ENCODE measurements at regions not wholly inside any gene's neighbourhood (a gene's known extent, or its start where the extent isn't known, plus 50 kb on each side); places are given as distances from the start of the nearest gene placed in this dataset.
A peak's percentile ranks its signal among the peaks of the same experiment; 100 is the strongest.
"Not testable (repeated sequence)": the region's sequence is repeated elsewhere in the genome, so short reads cannot be mapped to it uniquely, and the experiment has no call there.

DNA sequence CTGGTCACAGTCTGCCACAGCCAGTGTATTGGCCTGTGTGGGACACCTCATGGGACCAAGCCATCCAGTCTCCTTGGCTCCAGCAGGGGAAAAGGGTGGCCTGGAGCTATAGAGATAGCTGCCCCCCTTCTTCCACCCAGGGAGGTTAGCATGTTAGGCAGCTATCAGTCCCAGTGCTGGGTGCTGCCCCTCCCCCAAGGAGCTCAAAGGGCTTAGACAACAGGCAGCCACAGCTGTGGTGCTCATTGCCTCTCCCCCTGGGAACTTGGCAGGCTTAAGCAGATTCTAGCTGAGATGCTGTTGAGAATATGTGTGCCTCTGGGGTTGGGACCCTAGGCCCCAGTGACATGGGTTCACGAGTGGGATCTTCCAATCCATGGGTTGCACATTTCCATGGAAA lies 226.0 kb upstream of the PTGER4 start:
- no peak for DNase-seq (ENCODE audit: low spot score)

DNA sequence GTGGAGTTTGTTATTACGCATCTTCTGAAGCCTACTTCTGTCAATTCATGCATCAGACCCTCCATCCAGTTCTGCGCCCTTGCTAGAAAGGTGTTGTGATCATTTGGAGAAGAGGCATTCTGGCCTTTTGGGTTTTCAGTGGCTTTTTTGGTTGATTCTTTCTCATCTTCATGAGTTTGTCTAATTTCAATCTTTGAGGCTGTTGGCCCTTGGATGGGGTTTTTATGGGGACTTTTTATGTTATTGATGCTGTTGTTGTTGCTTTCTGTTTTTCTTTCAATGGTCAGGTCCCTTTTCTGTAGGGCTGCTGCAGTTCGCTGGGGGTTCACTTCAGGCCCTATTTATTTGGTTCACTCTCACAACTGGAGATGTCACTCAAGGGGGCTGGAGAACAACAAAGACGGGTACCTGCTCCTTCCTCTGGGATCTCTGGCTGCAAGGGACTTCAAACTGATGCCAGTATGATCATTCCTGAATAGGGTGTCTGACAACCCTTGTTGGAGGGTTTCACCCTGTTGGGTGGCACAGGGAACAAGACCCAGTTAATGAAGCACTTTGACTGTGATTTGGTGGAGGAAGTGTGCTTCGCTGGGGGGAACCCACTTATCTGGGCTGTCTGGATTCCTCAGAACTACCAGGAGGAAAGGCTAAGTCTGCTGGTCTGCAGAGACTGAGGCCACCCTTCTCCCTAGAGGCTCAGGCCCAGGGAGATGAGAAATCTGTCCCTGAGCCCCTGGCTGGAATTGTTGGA lies 226.7 kb upstream of the PTGER4 start:
- DNase-seq (ENCODE audit: low spot score) = no peak

DNA sequence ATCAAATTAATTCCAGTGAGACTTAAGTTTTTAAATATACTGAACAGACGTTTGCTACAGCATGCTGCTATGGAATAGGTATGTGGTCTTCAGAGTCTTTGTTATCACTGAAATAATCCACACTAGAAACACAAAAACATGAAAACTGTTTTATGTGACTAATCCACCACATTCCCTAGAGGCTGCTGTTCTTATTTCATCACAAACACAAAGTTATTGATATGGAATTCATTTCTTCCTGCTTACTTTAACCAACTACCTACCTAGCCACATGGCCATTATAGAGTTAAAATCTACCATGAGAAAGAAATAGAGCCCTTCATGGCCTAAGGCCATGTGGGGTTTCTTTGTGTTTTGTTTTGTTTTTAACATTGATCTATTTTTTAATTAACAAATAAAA lies 232.3 kb upstream of the PTGER4 start:
- DNase-seq (ENCODE audit: low spot score) = no peak

DNA sequence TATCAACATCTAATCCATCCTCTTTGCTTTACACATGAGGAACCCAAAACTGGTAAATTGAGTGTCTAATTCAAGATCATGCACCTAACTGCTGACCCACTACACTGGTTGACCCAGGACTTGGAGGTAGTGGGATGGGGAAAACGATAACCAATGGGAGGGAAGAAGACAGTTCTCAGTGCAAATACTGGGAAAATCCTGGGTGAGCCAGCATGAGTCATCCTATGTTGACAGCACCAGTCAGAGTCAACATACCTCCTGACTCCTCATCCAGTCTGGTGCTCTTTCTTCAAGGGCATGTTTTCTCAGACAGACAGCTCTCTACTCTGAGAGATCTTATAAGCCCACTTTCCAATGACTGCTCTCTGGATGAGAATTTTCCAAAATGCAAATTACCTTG lies 232.8 kb upstream of the PTGER4 start:
- no peak for DNase-seq (ENCODE audit: low spot score)

DNA sequence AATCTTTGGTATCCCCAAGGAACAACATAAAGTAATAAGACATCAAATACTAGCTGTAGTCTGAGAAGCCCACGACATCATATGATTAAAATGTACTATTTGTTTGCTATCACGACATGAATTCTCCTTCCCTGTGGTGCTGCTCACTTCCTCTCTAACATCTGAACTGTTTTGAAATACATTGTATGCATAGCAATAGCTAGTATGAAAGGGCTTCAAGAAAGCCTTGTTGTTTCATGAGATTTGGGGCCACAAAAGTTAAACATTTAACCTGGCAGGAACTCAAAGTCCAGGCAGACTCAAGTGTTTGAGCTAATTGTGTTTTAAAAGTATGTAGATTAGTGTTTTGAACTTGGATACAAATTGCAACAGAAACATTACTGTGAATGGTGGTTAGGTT lies 237.4 kb upstream of the PTGER4 start:
- DNase-seq (ENCODE audit: low spot score) = peak; percentile 8

DNA sequence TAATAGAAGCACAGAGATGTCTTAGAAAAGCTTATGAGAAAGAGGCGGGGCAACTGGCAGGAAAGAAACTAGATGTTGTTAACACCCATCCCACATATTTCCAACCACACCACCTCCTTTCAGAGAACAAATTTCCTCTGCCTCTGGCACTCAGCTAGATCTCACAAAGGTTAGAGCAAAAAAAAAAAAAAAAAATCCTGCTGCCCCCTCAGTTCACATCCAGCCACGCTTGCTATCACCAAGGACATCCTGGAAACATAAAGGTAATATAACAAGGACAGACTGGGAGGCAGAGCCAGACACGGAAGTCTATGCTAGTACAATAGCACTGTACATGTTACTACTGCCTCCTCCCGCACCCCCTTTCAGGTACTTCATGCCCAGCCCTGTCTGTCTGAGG lies 238.0 kb upstream of the PTGER4 start:
- DNase-seq (ENCODE audit: low spot score) = no peak

DNA sequence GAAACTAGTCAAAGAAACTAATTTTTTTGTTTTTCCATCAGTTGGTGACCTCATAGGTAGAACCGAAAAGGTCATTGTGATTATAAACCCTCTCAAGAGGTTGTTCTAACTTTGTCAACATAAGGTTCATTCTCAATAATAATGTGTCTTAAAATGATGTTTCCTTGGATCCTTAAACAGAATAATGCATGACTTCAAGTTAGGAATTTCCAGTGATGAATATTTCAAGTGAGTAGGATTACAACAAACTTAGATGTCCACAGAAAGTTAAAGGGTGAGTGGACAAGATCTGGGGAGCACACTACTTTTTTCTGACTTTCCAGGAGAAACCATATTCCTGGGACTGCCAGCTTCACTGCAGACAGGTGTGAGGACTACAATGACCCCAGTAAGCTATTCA lies 239.0 kb upstream of the PTGER4 start:
- no peak for DNase-seq (ENCODE audit: low spot score)

DNA sequence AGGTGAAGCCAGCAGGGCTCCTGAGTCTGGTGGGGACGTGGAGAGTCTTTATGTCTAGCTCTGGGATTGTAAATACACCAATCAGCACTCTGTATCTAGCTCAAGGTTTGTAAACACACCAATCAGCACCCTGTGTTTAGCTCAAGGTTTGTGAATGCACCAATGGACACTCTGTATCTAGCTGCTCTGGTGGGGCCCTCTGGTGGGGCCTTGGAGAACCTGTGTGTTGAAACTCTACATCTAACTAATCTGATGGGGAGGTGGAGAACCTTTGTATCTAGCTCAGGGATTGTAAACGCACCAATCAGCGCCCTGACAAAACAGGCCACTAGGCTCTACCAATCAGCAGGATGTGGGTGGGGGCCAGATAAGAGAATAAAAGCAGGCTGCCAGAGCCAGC lies 240.6 kb upstream of the PTGER4 start:
- DNase-seq (ENCODE audit: low spot score) = peak; percentile 19

DNA sequence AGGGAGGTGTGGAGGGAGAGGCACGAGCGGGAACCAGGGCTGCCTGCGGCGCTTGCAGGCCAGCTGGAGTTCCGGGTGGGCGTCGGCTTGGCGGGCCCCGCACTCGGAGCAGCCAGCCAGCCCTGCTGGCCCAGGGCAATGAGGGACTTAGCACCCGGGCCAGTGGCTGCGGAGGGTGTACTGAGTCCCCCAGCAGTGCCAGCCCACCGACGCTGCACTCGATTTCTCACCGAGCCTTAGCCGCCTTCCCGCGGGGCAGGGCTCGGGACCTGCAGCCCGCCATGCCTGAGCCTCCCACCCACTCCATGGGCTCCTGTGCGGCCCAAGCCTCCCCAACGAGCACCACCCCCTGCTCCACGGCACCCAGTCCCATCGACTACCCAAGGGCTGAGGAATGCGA lies 241.1 kb upstream of the PTGER4 start:
- DNase-seq (ENCODE audit: low spot score) = not testable (repeated sequence)

DNA sequence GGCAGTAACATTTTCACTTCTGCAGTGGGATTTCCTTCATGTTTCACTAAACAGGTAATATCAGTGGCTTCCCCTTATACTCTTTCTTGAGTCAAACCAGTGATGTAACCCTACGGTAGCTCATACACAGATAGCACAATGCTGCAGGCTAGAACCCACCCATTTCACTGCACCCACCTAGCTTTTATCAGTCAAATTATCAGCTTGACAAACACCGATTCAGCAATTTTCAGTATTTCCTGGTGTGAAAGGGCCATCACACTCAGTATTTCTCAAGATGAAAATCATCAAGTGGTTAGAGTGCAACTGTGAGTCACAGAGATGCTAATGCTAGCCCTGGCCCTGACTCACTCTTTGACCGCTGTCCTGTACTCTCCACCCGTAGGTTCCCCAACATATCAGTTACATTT lies 242.3 kb upstream of the PTGER4 start:
- DNase-seq (ENCODE audit: low spot score) = no peak

DNA sequence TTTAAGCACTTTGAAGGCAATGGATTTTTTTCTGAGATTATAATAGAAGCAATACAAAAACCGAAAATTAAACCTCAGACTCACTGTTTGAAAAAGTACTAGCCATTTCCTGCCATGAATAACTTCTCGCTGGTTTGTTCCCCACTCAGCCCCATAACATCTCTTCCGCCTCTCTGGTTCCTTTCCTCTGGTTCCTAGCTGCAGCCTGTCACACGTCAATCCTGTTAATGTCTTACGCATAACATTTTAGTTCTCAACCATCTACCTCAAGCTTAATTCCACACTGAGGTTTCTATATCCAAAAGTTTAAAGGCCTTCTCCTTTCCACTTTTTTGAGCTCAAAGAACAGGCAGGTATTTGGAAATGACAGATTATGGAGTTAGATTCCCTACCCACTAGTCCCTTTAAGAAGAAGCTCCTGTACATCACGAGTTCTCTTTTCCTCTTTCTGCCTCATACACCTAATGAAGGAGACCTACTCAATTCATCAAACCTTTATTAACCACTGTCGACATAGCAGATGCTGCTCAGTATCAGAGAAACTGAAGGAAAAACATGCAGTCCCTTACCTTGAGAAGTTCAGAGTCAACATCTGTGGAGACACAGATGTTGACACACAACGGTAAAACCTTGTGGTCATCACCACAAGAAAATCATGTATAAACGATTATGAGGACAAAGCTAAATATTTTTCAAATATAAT lies 243.0 kb upstream of the PTGER4 start:
- no peak for DNase-seq (ENCODE audit: low spot score)

DNA sequence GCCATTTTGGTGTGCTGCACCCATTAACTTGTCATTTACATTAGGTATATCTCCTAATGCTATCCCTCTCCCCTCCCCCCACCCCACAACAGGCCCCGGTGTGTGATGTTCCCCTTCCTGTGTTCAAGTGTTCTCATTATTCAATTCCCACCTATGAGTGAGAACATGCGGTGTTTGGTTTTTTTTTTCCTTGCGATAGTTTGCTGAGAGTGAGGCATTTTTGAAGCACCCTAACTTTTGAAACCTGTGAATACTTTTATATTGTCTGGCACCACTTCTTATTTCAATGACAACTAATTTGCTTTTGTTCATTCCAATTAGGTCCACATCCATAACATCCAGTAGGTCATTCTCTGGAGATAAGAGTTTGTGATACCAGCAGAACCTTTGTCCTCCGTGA lies 244.0 kb upstream of the PTGER4 start:
- not testable (repeated sequence) for DNase-seq (ENCODE audit: low spot score)

DNA sequence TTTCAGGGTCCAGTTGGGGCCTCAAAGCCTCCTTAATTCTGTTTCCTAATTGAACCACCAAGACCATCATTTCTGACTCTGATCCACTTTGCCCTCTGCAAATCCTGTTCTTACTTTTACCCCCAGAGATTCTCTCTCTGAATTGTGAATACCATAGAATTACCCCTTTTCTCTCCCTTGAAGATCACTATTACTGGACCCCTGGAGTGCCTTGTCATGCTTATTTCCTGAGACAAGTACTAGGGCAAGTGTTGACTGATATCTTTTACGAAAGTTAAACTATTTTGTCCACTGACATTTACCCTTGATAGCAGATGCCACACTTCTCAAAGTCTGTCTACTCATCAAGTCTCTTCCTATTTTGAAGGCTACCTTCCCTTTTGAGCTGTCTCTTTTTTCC lies 246.9 kb upstream of the PTGER4 start:
- DNase-seq (ENCODE audit: low spot score) = no peak

DNA sequence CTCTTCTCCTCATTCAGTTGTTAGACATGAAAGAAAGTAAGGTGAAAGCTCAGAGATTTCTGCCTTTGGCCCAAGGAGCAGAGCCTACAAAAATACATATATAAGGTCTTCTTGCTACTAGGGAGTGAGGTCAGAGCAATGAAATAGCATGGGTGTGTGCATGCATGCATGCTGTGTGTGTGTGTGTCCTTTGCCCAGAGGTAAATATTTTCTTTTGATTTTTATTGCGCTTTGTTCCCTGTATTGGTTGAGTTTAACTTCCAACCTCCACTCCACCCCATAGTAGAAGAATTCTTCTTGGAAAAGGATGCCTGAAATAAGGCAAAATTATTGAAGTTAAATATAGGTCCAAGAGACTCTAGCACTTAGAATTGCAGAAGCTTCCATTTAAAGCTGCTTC lies 248.0 kb upstream of the PTGER4 start:
- DNase-seq (ENCODE audit: low spot score) = no peak

DNA sequence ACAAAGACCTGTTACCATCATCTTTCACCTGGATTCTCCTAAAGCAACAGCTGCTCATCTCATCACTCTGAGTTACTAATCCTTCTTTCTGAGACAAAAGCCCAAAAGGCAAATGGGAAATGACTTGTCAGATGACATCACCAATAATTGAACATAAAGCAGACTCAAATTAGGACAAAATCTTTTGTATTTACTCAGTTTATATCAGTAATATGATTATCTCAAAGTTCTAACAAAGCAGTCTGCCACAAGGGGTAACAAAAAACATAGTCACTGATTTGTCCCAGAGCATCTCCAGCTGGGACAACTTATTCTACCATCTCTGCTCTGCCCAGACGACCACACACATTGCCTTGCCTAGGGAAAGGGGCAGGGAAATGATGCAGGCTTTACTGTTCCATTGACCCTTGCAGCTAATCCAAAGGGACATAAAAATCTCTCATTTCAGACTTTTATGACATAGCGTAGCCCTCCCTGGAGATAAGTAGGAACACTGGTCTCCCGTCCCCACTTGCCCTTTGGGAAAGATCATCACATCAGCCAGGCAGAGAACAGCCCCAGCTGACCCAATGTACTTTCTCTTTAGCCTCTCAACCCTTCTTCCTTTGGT lies 249.5 kb upstream of the PTGER4 start:
- no peak for DNase-seq (ENCODE audit: low spot score)

DNA sequence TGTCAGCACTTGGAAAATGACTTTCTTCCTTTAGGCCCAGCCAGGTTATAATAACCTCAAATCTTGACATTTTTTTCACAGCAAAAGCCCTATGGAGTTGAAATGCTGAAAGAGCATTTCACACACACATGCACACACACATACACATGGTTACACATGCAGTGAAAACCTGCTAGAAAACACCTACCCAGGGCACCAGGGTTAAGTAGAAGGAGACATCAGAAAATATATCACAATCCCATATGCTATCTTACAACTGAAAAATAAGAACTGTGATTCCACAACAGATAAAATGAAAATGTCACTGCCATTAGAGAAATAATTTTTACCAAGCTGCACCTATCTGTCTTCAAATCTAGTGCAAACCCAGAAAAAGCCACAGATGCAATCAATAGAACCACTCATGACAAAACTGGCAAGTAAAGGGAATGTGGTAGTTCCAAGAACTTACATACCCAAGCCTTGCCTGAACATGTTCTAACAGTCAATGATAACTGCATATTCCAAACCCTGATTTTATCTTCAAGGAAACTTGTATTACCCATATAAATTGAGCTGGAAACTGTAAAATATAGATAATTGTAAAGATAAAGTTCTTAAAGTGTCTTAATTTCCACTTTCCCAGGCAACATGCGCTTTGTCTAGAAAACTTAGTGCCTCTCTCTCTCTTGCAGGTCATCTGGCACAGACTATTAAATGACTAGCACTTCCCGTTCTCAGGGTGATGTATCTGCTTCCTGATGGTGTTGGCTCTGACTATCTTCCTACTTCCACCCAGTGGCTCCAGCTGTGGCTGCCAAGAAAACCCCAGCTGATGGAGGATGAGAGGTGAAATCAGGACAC lies 250.2 kb upstream of the PTGER4 start:
- no peak for DNase-seq (ENCODE audit: low spot score)

DNA sequence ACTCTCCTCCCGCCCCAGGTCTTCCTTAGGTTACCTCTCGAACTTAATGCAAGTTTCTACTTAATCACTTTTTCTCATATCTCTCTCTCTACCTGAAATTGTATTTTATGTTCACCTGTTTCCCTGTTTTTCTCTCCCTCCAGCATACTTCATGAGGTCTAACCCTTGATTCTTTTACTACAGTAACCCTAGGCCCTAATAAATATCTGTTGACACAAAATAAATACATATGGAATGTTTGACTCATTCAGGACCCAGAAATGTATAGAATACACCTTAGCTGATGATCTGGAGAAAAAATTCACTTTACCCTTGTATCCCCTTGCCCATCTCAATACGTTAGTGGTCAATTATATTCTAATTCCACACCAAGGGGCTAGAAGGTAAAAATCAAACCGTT lies 250.9 kb upstream of the PTGER4 start:
- no peak for DNase-seq (ENCODE audit: low spot score)

DNA sequence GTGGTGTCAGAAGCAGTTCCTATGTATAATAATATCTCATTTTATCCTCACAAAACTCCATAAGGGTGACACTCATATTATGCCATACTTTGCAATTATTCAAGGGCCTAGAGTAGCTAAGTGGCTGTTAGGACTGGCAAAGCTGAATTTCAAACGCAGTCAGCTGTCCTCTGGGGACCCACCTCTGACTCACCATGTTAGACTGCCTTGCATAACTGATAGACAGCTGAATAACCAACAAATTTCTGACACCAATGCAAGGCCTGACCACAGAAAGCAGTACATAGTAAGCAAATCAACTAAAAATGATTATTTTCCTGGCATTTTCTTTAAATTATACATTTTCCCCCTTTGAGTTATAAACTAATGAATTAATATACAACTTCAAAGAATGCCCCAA lies 251.6 kb upstream of the PTGER4 start:
- no peak for DNase-seq (ENCODE audit: low spot score)

DNA sequence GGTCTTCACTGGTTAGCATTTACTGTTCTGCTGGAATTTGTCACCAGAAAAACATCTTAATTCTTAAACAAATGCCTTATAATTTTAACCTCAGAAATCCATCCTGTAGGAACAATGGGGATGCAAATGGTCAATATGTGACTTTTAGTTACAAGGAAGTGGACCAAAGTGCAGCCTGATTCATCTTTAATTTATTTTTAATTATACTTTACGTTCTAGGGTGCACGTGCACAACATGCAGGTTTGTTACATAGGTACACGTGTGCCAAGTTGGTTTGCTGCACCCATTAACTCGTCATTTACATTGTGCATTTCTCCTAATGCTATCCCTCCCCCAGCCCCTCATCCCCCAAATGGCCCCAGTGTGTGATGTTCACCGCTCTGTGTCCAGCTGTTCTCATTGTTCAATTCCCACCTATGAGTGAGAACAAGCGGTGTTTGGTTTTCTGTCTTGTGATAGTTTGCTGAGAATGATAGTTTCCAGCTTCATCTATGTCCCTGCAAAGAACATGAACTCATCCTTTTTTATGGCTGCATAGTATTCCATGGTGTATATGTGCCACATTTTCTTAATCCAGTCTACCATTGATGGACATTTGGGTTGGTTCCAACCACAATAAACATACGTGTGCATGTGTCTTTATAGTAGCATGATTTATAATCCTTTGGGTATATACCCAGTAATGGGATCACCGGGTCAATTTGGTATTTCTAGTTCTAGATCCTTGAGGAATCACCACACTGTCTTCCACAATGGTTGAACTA lies 262.5 kb upstream of the PTGER4 start:
- not testable (repeated sequence) for DNase-seq (ENCODE audit: low spot score)

DNA sequence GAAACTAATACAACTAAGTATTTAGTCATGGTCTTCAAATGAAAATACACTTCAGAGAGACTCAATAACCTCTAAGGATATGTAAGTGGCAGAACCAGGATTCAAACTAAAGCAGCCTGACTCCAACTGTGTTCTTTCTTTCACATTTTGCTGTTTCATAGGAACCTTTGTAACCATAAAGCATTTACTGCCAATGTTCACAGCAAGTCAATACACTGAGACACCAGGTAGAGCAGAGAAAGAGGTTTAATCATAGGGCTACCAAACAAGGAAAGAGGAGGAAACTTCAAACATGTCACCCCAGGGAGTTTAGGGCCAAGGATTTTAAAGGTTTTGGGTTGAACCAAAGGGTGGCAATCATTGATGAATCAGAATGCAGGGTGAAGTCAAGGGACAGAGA lies 263.1 kb upstream of the PTGER4 start:
- no peak for DNase-seq (ENCODE audit: low spot score)

DNA sequence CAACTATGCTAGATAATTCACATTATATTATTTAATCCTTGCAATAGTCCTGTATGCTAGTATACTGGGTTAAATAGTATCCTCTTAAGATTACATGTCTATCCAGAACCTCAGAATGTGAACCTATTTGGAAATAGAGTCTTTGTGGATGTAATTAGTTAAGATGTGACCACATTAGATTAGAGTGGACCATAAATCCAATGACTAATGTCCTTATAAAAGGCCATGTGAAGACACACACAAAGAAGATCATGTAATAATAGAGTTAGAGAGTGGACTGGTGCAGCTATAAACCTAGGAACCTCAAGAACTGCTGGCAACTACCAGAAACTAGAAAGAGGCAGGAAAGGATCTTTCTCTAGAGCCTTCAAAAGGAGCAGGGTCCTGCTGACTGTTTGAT lies 263.6 kb upstream of the PTGER4 start:
- no peak for DNase-seq (ENCODE audit: low spot score)

DNA sequence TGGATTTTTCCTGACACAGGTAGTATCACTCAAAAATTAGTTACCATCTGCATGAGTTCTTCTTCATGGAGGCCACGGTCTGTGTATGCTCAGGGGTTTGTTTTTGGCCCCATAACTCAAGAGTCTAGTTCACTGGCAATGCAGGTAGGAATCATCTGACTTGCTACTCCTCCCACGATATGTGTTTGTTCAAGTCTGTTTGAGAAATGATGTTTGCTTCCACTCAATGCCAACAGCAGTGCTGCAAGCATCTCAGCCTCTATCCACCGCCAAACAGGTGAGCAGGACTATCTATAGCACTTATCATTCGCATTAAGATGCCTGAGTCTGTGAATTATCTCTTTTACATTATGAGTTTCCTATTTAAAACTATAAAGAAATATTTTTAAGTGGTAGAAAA lies 264.8 kb upstream of the PTGER4 start:
- no peak for DNase-seq (ENCODE audit: low spot score)

All from NAMALWA (cell line).